Activated CD8-positive, alpha-beta T cell treated with anti-CD3 and anti-CD28 coated beads for 36 hours (primary cell): ENCODE measurements at regions not wholly inside any gene's neighbourhood (a gene's known extent, or its start where the extent isn't known, plus 50 kb on each side); places are given as distances from the start of the nearest gene placed in this dataset.

ENCODE experiments used
- ATAC-seq: fragments of 200-7000 bp; cut with Tn5 transposase; one replicate; pipeline ENCODE4 v1.10.0; 2021; ENCODE audit warnings: mild to moderate bottlenecking, moderate library complexity
- CTCF ChIA-PET: fragments of 350-600 bp; sonication (Branson Sonifier 250); formaldehyde crosslinking; loops from one replicate; lab custom pipeline; 2021; ENCODE audit warnings: antibody characterized with exemption; lab: Charles Lee
- POLR2A ChIA-PET: fragments of 350-600 bp; sonication (Branson Sonifier 250); formaldehyde crosslinking; loops from one replicate; lab custom pipeline; 2021; ENCODE audit warnings: antibody characterized with exemption; lab: Charles Lee
- DNase-seq: peaks from one replicate; pipeline ENCODE4 v3.0.0-alpha.2; 2020
- H3K27ac Mint-ChIP-seq: one replicate; pipeline ENCODE4 v1.8.0; 2021; ENCODE audit warnings: mild to moderate bottlenecking, mixed read lengths
- H3K27me3 Mint-ChIP-seq: one replicate; pipeline ENCODE4 v1.8.0; 2021; ENCODE audit warnings: mixed read lengths
- H3K36me3 Mint-ChIP-seq: one replicate; pipeline ENCODE4 v1.8.0; 2021; ENCODE audit warnings: low read depth, mixed read lengths
- H3K4me1 Mint-ChIP-seq: one replicate; pipeline ENCODE4 v1.8.0; 2021; ENCODE audit warnings: low read depth, mixed read lengths
- H3K4me3 Mint-ChIP-seq: one replicate; pipeline ENCODE4 v1.8.0; 2021; ENCODE audit warnings: mild to moderate bottlenecking, moderate library complexity, mixed read lengths
- H3K9me3 Mint-ChIP-seq: one replicate; pipeline ENCODE4 v1.8.0; 2021; ENCODE audit warnings: mixed read lengths
- intact Hi-C: fragments of 100-400 bp; cut with micrococcal nuclease; formaldehyde crosslinking; loops from one replicate; pipeline ENCODE4 v1.10.0; 2022
- TF ChIP-seq, protein P1 (sequence below): fragments of 200-600 bp; IDR thresholded peaks from one replicate; pipeline ENCODE4 v1.8.0; 2022; ENCODE audit warnings: antibody characterized with exemption, mild to moderate bottlenecking

DNA sequence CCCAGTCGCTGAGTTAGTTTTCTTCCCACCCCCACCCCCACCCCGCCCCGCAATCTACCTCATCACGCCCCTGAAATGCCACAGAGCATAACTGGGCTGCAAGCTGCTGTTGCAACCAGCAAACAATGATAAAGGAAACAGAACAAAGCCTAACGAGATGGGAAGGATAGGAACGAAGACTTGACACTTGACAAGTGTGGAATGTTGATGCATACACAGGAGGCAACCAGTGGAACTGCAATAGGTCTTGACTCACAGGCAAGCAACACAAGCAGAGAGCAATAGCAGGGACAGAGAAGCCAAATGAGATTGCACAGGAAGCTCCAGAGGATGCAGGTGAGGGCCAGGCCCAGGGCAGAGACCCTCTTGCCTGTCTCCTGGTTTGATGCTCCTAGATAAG, 225.9 kb downstream of the IGSF11 start:
- intact Hi-C loops, result no loop called here
- DNase-seq, result no peak
- Mint-ChIP-seq H3K9me3 (no peaks in the 10 kb centered on the region), H3K27me3 (peaks cover 6% of the 10 kb centered on the region), H3K4me1 (peaks cover 6% of the 10 kb centered on the region), H3K4me3 (no peak overlapping the region), H3K36me3 (no peaks in the 10 kb centered on the region), H3K27ac (no peak overlapping the region)
- ChIA-PET POLR2A (no interaction called here), CTCF (no interaction called here)
- ATAC-seq, result no peak
- TF ChIP-seq, protein P1, sequence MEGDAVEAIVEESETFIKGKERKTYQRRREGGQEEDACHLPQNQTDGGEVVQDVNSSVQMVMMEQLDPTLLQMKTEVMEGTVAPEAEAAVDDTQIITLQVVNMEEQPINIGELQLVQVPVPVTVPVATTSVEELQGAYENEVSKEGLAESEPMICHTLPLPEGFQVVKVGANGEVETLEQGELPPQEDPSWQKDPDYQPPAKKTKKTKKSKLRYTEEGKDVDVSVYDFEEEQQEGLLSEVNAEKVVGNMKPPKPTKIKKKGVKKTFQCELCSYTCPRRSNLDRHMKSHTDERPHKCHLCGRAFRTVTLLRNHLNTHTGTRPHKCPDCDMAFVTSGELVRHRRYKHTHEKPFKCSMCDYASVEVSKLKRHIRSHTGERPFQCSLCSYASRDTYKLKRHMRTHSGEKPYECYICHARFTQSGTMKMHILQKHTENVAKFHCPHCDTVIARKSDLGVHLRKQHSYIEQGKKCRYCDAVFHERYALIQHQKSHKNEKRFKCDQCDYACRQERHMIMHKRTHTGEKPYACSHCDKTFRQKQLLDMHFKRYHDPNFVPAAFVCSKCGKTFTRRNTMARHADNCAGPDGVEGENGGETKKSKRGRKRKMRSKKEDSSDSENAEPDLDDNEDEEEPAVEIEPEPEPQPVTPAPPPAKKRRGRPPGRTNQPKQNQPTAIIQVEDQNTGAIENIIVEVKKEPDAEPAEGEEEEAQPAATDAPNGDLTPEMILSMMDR, result no peak

DNA sequence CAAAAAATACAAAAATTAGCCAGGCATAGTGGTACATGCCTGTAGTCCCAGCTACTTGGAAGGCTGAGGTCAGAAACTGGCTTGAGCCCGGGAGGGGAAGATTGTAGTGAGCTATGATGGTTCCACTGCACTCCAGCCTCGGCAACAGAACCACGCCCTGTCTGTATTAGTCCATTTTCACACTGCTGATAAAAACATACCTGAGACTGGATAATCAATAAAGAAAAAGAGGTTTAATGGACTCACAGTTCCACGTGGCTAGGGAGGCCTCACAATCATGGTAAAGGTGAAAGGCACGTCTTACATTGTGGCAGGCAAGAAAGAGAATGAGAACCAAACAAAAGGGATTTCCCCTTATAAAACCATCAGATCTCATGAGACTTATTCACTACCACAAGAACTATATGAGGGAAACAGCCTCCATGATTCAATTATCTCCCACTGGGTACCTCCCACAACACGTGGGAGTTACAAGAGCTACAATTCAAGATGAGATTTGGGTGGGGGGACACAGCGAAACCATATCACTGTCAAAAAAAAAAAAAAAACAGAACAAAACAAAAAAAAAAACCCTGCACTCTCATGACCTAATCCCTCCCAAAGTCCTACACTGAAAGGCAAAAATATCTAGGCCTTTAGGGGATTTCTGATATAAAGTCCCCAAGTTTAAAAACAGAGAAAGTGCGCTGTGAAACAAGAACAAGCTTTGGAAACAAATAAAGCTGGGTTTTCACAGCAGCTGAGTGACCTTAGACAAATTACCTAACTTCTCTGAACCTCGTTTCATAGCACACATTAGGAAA, 224.7 kb downstream of the IGSF11 start:
- peak; percentile 17 for ATAC-seq
- H3K4me1 Mint-ChIP-seq, result peaks cover 6% of the 10 kb centered on the region
- intact Hi-C loops, result no loop called here
- no peaks in the 10 kb centered on the region for H3K9me3 Mint-ChIP-seq
- TF ChIP-seq, protein P1, result no peak
- H3K27me3 Mint-ChIP-seq, result peaks cover 4% of the 10 kb centered on the region
- no peaks in the 10 kb centered on the region for H3K36me3 Mint-ChIP-seq
- ChIA-PET CTCF (no interaction called here), POLR2A (no interaction called here)
- H3K27ac Mint-ChIP-seq, result no peak overlapping the region
- DNase-seq, result no peak
- no peak overlapping the region for H3K4me3 Mint-ChIP-seq

DNA sequence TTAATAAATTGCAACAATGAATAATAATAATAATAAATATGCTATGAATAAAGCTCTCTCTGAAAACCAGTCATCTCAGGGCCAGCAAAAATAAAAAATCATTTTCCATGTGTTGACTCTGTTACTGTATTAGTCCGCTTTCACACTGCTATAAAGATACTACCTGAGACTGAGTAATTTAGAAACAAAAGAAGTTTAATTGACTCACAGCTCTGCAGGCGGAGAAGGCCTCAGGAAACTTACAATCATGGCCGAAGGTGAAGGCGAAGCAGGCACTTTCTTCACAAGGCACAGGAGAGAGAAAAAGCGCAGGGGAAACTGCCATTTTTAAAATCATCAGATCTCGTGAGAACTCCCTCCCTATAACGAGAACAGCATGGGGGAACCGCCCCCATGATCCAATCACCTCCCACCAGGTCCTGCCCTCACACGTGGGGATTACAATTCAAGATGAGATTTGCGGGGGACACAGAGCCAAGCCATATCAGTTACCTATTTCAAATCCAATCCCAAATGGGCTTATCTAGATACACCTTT, 224.1 kb downstream of the IGSF11 start:
- intact Hi-C loops, result no loop called here
- Mint-ChIP-seq H3K27me3 (peaks cover 4% of the 10 kb centered on the region), H3K9me3 (no peaks in the 10 kb centered on the region), H3K36me3 (no peaks in the 10 kb centered on the region), H3K4me1 (peaks cover 6% of the 10 kb centered on the region), H3K27ac (no peak overlapping the region), H3K4me3 (no peak overlapping the region)
- ChIA-PET CTCF (no interaction called here), POLR2A (no interaction called here)
- DNase-seq, result no peak
- TF ChIP-seq, protein P1, result no peak
- ATAC-seq, result no peak

DNA sequence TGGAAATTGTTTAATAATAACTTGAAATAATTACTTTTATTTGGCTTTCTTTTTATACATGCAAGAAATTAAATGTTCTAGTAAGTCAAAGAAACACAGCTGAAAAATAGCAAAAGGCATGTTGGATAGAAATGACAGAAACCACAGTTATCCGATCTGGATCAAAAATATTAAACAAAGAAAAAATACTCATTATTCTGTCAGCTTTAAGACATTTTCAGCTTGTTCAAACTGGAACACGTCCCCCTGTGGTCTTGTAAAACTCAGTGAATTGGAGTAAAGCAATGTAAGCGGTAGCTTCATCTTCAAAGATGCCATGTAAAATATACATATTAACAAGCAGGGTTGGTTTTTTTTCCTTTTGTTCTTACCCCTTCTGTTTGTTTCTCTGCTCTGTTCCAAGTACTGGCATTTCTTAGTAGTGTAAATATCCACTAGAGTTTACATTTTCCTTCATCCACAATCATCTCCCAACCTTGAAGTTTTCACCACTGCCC, 223.4 kb downstream of the IGSF11 start:
- no peak for DNase-seq
- Mint-ChIP-seq H3K27ac (no peak overlapping the region), H3K4me3 (no peak overlapping the region), H3K27me3 (peaks cover 4% of the 10 kb centered on the region), H3K4me1 (peaks cover 6% of the 10 kb centered on the region), H3K9me3 (no peaks in the 10 kb centered on the region), H3K36me3 (no peaks in the 10 kb centered on the region)
- TF ChIP-seq, protein P1, result no peak
- ChIA-PET CTCF (no interaction called here), POLR2A (no interaction called here)
- ATAC-seq, result no peak
- intact Hi-C loops, result no loop called here

DNA sequence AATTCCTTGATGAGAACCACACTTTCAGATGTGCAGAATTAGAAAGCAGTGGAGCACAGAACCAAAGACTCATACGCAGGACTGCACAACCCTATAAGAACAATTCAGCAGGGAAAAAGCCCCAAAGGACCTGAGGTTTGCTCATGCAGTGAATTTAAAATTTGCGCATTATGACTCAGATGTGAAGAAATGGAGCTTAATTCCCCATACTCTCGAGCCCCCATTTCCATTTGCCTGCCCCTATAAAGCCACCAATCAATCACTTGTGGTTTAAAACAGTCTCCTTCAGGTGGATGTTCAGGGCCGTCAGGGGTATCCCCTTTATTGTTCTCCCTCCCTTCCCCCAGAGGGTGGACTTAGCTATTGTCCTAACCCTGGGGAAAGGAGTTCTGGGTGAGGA, 221.2 kb downstream of the IGSF11 start:
- Mint-ChIP-seq H3K27ac (no peak overlapping the region), H3K27me3 (peaks cover 4% of the 10 kb centered on the region), H3K4me3 (no peak overlapping the region), H3K36me3 (no peaks in the 10 kb centered on the region), H3K4me1 (peaks cover 6% of the 10 kb centered on the region), H3K9me3 (no peaks in the 10 kb centered on the region)
- ChIA-PET CTCF (no interaction called here), POLR2A (interaction anchor here (0.5 kb wide), 1 partner anchor 239 kb away, joined by 4 read pairs; no protein-coding TSS in a partner anchor)
- intact Hi-C loops, result no loop called here
- ATAC-seq (no peak), DNase-seq (no peak)
- TF ChIP-seq, protein P1, result no peak
